DMS79 (cell line): ENCODE measurements at regions not wholly inside any gene's neighbourhood (a gene's known extent, or its start where the extent isn't known, plus 50 kb on each side); places are given as distances from the start of the nearest gene placed in this dataset.

Source experiments
- DNase-seq: peaks from one replicate; lab custom pipeline; 2025; lab: John Stamatoyannopoulos, UW

- DNase-seq = no peak
These were observed 68.9 kb upstream of the FOXK1 start for GRCh38 chr7:4612939-4613841.

- DNase-seq = no peak
These were observed 68.1 kb upstream of the FOXK1 start for GRCh38 chr7:4613846-4614548.

- DNase-seq = no peak
These were observed 66.0 kb upstream of the FOXK1 start for GRCh38 chr7:4616116-4616515.

GRCh38 chr7:4621396-4621795 is 60.7 kb upstream of the FOXK1 start:
- DNase-seq = no peak

GRCh38 chr7:4626318-4626845 is 55.7 kb upstream of the FOXK1 start:
- no peak for DNase-seq

- DNase-seq = no peak
These were observed 52.7 kb upstream of the FOXK1 start for GRCh38 chr7:4629287-4629895.

DNA sequence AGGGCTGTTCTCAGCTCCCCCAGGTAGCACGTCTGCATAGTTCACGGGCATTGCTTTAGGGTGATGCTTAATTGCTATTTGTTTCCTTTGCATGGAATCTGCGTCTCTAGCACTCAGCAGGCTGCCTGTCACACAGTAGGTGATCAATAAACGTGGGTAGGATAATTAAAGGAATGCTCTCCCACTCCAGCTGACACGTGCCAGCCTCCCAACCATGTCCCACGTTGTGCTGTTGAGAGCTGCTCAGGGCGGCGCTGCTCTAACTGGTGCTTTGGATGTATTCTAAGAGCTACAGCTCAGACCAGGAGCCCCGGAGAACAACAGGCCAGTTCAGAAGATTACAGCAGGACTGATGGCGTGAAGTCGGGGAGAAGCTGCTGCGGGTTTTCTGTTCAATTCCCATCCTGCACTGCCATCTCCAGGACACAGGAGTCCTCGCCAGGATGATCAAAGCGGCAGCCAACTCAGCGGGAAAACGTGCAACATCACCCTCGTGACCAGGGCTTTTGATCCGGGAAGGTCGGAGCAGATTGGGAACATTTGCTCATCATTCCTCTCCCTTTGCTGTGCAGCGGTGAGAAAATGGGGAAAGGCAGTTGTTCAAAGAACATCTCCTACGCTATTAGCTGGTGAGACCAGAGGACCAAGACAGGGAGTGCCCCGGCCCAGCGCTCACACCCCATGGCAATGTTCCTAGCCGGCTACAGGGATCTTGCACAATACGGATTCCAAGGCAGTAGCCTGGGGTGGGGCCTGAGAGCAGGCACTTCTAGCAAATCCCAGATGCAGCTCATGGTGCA is 50.5 kb upstream of the FOXK1 start:
- DNase-seq = peak; percentile 47
